ENCODE measurements at regions not wholly inside any gene's neighbourhood (a gene's known extent, or its start where the extent isn't known, plus 50 kb on each side); places are given as distances from the start of the nearest gene placed in this dataset.

GRCh38 chr4:55256787-55257186 is 89.3 kb upstream of the SRD5A3 start:
- no peaks in the 10 kb centered on the region for H3K9me3 ChIP-seq
- 7 to 54% methylated on average over 4 to 6 of the region's 6 CpGs for WGBS, 2 donors
- intact Hi-C loops (cut with DNase I), result no loop called here
- H3K27ac ChIP-seq, result no peak overlapping the region
- no peak overlapping the region for H3K4me3 ChIP-seq
- no peak for DNase-seq
- H3K27me3 ChIP-seq, result no peaks in the 10 kb centered on the region
- no peaks in the 10 kb centered on the region for H3K36me3 ChIP-seq
- H3K4me1 ChIP-seq, result no peaks in the 10 kb centered on the region
- TF ChIP-seq POLR2A (IDR thresholded peaks at IDR 0.05) (no peak), CTCF (IDR thresholded peaks at IDR 0.05) (no peak)

- Histone ChIP-seq H3K36me3 (no peaks in the 10 kb centered on the region), H3K9me3 (no peaks in the 10 kb centered on the region), H3K27ac (no peak overlapping the region), H3K27me3 (no peaks in the 10 kb centered on the region), H3K4me1 (no peaks in the 10 kb centered on the region), H3K4me3 (no peak overlapping the region)
- WGBS, 2 donors, result 48 to 55% methylated on average over 5 of the region's 5 CpGs
- TF ChIP-seq POLR2A (IDR thresholded peaks at IDR 0.05), result no peak
- no peak for TF ChIP-seq CTCF (IDR thresholded peaks at IDR 0.05)
- DNase-seq, result no peak
- intact Hi-C loops (cut with DNase I), result no loop called here
These were observed 87.7 kb upstream of the SRD5A3 start for GRCh38 chr4:55258152-55258865.

GRCh38 chr4:55259294-55259693 is 86.7 kb upstream of the SRD5A3 start:
- DNase-seq, result no peak
- no peaks in the 10 kb centered on the region for H3K27me3 ChIP-seq
- no peak for TF ChIP-seq CTCF (IDR thresholded peaks at IDR 0.05)
- no peak for TF ChIP-seq POLR2A (IDR thresholded peaks at IDR 0.05)
- H3K4me3 ChIP-seq, result no peak overlapping the region
- no peak overlapping the region for H3K27ac ChIP-seq
- H3K4me1 ChIP-seq, result no peaks in the 10 kb centered on the region
- WGBS, 2 donors, result 47 to 68% methylated on average over 3 of the region's 3 CpGs
- H3K36me3 ChIP-seq, result no peaks in the 10 kb centered on the region
- no peaks in the 10 kb centered on the region for H3K9me3 ChIP-seq
- intact Hi-C loops (cut with DNase I), result no loop called here

- DNase-seq, result no peak
- 79% methylated on average over 2 of the region's 2 CpGs for WGBS, 2 donors
- Histone ChIP-seq H3K4me1 (no peaks in the 10 kb centered on the region), H3K9me3 (no peaks in the 10 kb centered on the region), H3K4me3 (no peak overlapping the region), H3K27me3 (no peaks in the 10 kb centered on the region), H3K36me3 (no peaks in the 10 kb centered on the region), H3K27ac (no peak overlapping the region)
- no peak for TF ChIP-seq POLR2A (IDR thresholded peaks at IDR 0.05)
- intact Hi-C loops (cut with DNase I), result no loop called here
These were observed 76.6 kb upstream of the SRD5A3 start for GRCh38 chr4:55269470-55269869.

GRCh38 chr4:55269995-55270394 is 76.0 kb upstream of the SRD5A3 start:
- no peak overlapping the region for H3K4me3 ChIP-seq
- no peak for DNase-seq
- intact Hi-C loops (cut with DNase I), result no loop called here

More at GRCh38 chr4:55269995-55270394, 76.0 kb upstream of the SRD5A3 start:
- no peaks in the 10 kb centered on the region for H3K4me1 ChIP-seq
- H3K27ac ChIP-seq, result no peak overlapping the region
- H3K36me3 ChIP-seq, result no peaks in the 10 kb centered on the region
- no peak for TF ChIP-seq POLR2A (IDR thresholded peaks at IDR 0.05)
- no peak for TF ChIP-seq CTCF (IDR thresholded peaks at IDR 0.05)
- H3K9me3 ChIP-seq, result no peaks in the 10 kb centered on the region
- 72 to 92% methylated on average over 2 to 4 of the region's 4 CpGs for WGBS, 2 donors
- H3K27me3 ChIP-seq, result no peaks in the 10 kb centered on the region

Measured in esophagus squamous epithelium (tissue), 5 donors.